RWPE2 (cell line): ENCODE measurements at regions not wholly inside any gene's neighbourhood (a gene's known extent, or its start where the extent isn't known, plus 50 kb on each side); places are given as distances from the start of the nearest gene placed in this dataset.

Experiments used
- ATAC-seq: fragments of 200-7000 bp; cut with Tn5 transposase; 3 replicates; pipeline ENCODE4 v1.9.1; 2021; ENCODE audit warnings: low read depth
- DNase-seq: peaks from one replicate; pipeline ENCODE4 v3.0.0-alpha.2; 2020; ENCODE audit warnings: low spot score
- H3K27ac ChIP-seq: fragments of 450-650 bp; 2 replicates; pipeline ENCODE4 v1.5.1; 2017; ENCODE audit warnings: mild to moderate bottlenecking; ENCODE audit not compliant: poor library complexity, severe bottlenecking
- H3K27me3 ChIP-seq: fragments of 250-450 bp; sonication (Bioruptor Pico); 2 replicates; pipeline ENCODE4 v1.5.1; 2021; ENCODE audit warnings: mild to moderate bottlenecking, moderate library complexity; ENCODE audit not compliant: insufficient read depth, poor library complexity, severe bottlenecking
- H3K36me3 ChIP-seq: fragments of 250-450 bp; sonication (Bioruptor Pico); 2 replicates; pipeline ENCODE4 v1.5.1; 2020; ENCODE audit warnings: low read depth, mild to moderate bottlenecking, moderate library complexity
- H3K4me1 ChIP-seq: fragments of 250-450 bp; sonication (Bioruptor Pico); 2 replicates; pipeline ENCODE4 v1.5.1; 2021; ENCODE audit warnings: mild to moderate bottlenecking, moderate library complexity; ENCODE audit not compliant: insufficient read depth, poor library complexity, severe bottlenecking
- H3K4me3 ChIP-seq: fragments of 250-450 bp; sonication (Bioruptor Pico); 2 replicates; pipeline ENCODE4 v1.5.1; 2021; ENCODE audit warnings: mild to moderate bottlenecking, moderate library complexity; ENCODE audit not compliant: severe bottlenecking
- H3K9me3 ChIP-seq: fragments of 250-450 bp; sonication (Bioruptor Pico); 2 replicates; pipeline ENCODE4 v1.5.1; 2021; ENCODE audit warnings: mild to moderate bottlenecking, moderate library complexity; ENCODE audit not compliant: severe bottlenecking
- TF ChIP-seq, protein P1 (sequence below): fragments of 450-650 bp; IDR thresholded peaks from one replicate; pipeline ENCODE4 v1.5.1; 2017; ENCODE audit warnings: mild to moderate bottlenecking, moderate library complexity; ENCODE audit not compliant: poor library complexity, severe bottlenecking

DNA sequence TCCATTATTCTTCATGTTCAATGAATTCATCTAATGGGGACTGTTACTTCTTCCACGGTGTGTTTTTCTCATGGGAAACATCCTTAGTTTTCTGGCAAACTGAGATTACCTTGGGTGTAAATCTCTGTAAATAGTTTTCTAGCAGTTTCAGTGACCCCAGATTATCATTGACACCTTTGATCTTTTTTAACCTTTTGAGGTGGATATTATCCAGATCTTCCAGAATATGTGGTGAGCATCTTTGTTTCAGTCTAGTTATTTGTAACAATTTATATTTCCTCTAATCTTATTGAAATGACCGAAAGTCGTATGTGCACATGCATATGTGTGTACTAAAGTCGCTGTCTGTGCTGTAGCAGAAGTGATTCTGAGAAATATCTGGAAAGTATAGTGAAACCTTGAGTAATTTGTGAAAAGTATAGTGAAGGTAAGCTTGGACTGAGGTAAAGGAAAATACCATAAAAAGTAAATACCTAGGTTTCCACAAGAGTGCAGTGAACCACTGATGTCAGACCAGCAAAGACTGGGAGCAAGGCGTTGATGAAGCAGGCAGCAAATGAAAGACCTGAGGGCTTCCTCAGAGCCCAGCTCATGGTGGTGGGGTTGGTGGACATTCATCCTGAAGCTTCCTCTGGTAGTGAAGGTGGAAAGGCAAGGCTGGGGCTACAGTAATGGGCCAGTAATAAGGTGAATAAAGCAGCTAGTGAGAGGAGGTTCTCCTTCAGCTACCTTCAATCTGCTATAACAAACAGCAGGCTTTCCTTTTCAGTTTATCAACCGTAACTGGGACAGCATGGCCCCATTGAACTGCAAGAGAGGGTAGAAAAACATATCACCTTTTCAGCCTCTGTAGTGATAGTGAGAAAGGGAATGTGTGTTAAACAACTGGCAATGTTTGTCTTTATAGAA is 480.2 kb upstream of the FBXO33 start:
- TF ChIP-seq, protein P1, sequence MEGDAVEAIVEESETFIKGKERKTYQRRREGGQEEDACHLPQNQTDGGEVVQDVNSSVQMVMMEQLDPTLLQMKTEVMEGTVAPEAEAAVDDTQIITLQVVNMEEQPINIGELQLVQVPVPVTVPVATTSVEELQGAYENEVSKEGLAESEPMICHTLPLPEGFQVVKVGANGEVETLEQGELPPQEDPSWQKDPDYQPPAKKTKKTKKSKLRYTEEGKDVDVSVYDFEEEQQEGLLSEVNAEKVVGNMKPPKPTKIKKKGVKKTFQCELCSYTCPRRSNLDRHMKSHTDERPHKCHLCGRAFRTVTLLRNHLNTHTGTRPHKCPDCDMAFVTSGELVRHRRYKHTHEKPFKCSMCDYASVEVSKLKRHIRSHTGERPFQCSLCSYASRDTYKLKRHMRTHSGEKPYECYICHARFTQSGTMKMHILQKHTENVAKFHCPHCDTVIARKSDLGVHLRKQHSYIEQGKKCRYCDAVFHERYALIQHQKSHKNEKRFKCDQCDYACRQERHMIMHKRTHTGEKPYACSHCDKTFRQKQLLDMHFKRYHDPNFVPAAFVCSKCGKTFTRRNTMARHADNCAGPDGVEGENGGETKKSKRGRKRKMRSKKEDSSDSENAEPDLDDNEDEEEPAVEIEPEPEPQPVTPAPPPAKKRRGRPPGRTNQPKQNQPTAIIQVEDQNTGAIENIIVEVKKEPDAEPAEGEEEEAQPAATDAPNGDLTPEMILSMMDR = no peak
- peaks cover 37% of the 10 kb centered on the region for H3K27me3 ChIP-seq
- H3K4me1 ChIP-seq = no peaks in the 10 kb centered on the region
- no peak overlapping the region for H3K4me3 ChIP-seq
- ATAC-seq (no peak; the same call in 2 of the 3 replicates), DNase-seq (no peak)
- H3K27ac ChIP-seq = no peak overlapping the region
- H3K36me3 ChIP-seq = no peaks in the 10 kb centered on the region
- H3K9me3 ChIP-seq = no peaks in the 10 kb centered on the region

DNA sequence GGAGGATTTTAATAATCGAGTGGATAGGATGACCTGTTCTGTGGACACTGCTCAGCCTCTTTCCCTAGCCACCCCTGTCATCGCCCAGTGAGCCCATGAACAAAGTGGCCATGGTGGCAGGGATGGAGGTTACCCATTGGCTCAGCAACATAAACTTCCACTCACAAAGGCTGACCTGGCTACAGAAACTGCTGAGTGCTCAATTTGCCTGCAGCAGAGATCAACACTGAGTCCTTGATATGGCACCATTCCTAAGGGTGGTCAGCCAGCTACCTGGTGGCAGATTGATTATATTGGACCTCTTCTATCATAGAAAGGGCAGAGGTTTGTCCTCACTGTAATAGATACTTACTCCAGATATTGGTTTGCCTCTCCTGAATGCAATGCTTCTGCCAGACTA is 465.4 kb upstream of the FBXO33 start:
- H3K36me3 ChIP-seq = no peaks in the 10 kb centered on the region
- DNase-seq (no peak), ATAC-seq (no peak)
- no peak overlapping the region for H3K27ac ChIP-seq
- H3K4me1 ChIP-seq = no peaks in the 10 kb centered on the region
- H3K4me3 ChIP-seq = no peak overlapping the region
- no peaks in the 10 kb centered on the region for H3K27me3 ChIP-seq
- TF ChIP-seq, protein P1 = no peak
- no peaks in the 10 kb centered on the region for H3K9me3 ChIP-seq

DNA sequence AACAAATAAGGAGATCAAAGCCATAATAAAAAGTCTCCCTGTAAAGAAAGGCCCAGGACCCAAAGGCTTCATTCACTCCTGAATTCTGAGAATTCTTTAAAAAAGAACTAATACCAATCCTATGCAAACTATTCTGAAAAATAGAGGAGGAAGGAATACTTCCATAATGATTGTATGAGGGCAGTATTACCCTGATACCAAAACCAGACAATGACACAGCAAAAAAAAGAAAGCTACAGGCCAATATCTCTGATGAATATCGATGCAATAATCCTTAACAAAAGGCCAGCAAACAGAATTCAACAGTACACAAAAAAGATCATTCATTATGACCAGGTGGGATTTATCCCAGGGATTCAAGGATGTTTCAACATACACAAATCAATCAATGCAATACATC is 457.8 kb upstream of the FBXO33 start:
- no peaks in the 10 kb centered on the region for H3K27me3 ChIP-seq
- no peak for DNase-seq
- H3K4me3 ChIP-seq = no peak overlapping the region
- no peak overlapping the region for H3K27ac ChIP-seq
- H3K36me3 ChIP-seq = no peaks in the 10 kb centered on the region
- TF ChIP-seq, protein P1 = no peak
- H3K4me1 ChIP-seq = no peaks in the 10 kb centered on the region
- no peaks in the 10 kb centered on the region for H3K9me3 ChIP-seq
- no peak for ATAC-seq

DNA sequence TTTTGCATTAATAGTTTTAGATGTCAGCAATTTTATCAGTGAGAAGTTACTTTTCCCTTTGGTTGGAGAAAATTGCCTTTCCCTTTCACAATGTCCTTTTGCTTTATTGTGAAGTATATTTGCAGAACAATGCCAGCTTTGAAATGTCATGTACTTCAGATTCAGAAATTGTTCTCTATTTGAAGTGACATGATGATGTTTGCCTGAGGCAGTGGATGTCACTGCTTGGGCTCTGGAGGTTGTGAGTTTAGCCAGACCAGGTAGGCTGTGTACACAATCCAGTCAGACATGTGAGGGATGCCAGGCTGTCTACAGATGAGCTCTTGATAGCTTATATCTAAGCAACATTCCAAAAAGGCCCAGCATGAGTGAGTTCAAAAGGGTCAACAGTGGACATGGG is 451.9 kb upstream of the FBXO33 start:
- TF ChIP-seq, protein P1 = no peak
- no peaks in the 10 kb centered on the region for H3K27me3 ChIP-seq
- no peak overlapping the region for H3K27ac ChIP-seq
- DNase-seq = no peak
- H3K4me3 ChIP-seq = no peak overlapping the region
- H3K36me3 ChIP-seq = no peaks in the 10 kb centered on the region
- no peaks in the 10 kb centered on the region for H3K9me3 ChIP-seq
- no peak for ATAC-seq
- no peaks in the 10 kb centered on the region for H3K4me1 ChIP-seq

DNA sequence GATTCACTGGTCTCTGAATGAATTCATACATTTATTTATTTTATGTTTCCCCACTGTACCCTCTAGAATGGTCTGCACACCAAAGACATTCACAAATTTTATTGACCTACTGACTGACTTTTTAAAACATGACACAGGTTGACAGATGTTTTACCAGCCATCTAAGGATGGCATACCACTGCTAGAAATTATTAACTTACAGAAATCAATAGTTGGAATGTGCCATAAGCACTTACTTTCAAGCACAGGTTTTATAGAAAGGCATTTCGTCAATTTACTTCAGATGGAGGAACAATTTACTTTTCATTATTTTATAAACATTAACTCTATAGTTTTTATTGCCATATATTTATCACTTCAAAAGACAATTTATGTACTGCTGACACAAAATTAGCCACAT is 448.7 kb upstream of the FBXO33 start:
- ATAC-seq (no peak), DNase-seq (no peak)
- TF ChIP-seq, protein P1 = no peak
- Histone ChIP-seq H3K27me3 (no peaks in the 10 kb centered on the region), H3K36me3 (no peaks in the 10 kb centered on the region), H3K9me3 (no peaks in the 10 kb centered on the region), H3K27ac (no peak overlapping the region), H3K4me3 (no peak overlapping the region), H3K4me1 (no peaks in the 10 kb centered on the region)
